MM.1S (cell line): ENCODE measurements at regions not wholly inside any gene's neighbourhood (a gene's known extent, or its start where the extent isn't known, plus 50 kb on each side); places are given as distances from the start of the nearest gene placed in this dataset.

Source experiments
- CTCF ChIP-seq: fragments of 300-600 bp; sonication (generic); IDR thresholded peaks from 2 replicates; pipeline ENCODE4 v1.5.1; 2016; ENCODE audit warnings: antibody characterized with exemption, low read length, mixed read lengths
- EZH2phosphoT487 ChIP-seq: fragments of 300-600 bp; sonication (generic); IDR thresholded peaks from 2 replicates; pipeline ENCODE4 v1.6.1; 2018; ENCODE audit warnings: antibody characterized with exemption, low read length

- no peak for TF ChIP-seq CTCF
- no peak for TF ChIP-seq EZH2phosphoT487
These were observed 113.6 kb upstream of the CYYR1 start for GRCh38 chr21:26686705-26687104.
